Activated CD4-positive, alpha-beta T cell treated with anti-CD3 and anti-CD28 coated beads, Interleukin-2, Interleukin-4, amounts not matched to agents 100 ng/mL and 50 ng/mL, durations not matched to agents 16 hours and 8 hours (primary cell): ENCODE measurements at regions not wholly inside any gene's neighbourhood (a gene's known extent, or its start where the extent isn't known, plus 50 kb on each side); places are given as distances from the start of the nearest gene placed in this dataset.

Experiments
- DNase-seq: peaks from one replicate; pipeline ENCODE4 v3.0.0-alpha.2; 2020; ENCODE audit warnings: low spot score

- no peak for DNase-seq
Measured at GRCh38 chr22:47297261-47298016, 535.0 kb downstream of the TBC1D22A start.

- no peak for DNase-seq
Measured at GRCh38 chr22:47296405-47297260, 534.2 kb downstream of the TBC1D22A start.

GRCh38 chr22:47295982-47296381 is 533.5 kb downstream of the TBC1D22A start:
- DNase-seq = no peak

GRCh38 chr22:47295226-47295901 is 532.9 kb downstream of the TBC1D22A start:
- DNase-seq = no peak

- no peak for DNase-seq
Measured at GRCh38 chr22:47294576-47294975, 532.1 kb downstream of the TBC1D22A start.

- DNase-seq = no peak
Measured at GRCh38 chr22:47294222-47294532, 531.7 kb downstream of the TBC1D22A start.

- DNase-seq = no peak
Measured at GRCh38 chr22:47293368-47294221, 531.1 kb downstream of the TBC1D22A start.

GRCh38 chr22:47292546-47293320 is 530.3 kb downstream of the TBC1D22A start:
- no peak for DNase-seq

- DNase-seq = no peak
Measured at GRCh38 chr22:47291565-47292495, 529.4 kb downstream of the TBC1D22A start.

- no peak for DNase-seq
Measured at GRCh38 chr22:47290706-47291430, 528.4 kb downstream of the TBC1D22A start.

GRCh38 chr22:47289336-47289985 is 527.0 kb downstream of the TBC1D22A start:
- DNase-seq = no peak

- DNase-seq = no peak
Measured at GRCh38 chr22:47288680-47289079, 526.2 kb downstream of the TBC1D22A start.

GRCh38 chr22:47287516-47287915 is 525.1 kb downstream of the TBC1D22A start:
- DNase-seq = no peak

- no peak for DNase-seq
Measured at GRCh38 chr22:47286590-47286989, 524.1 kb downstream of the TBC1D22A start.

- no peak for DNase-seq
Measured at GRCh38 chr22:47285981-47286380, 523.5 kb downstream of the TBC1D22A start.

- no peak for DNase-seq
Measured at GRCh38 chr22:47284822-47285221, 522.4 kb downstream of the TBC1D22A start.

- no peak for DNase-seq
Measured at GRCh38 chr22:47284360-47284759, 521.9 kb downstream of the TBC1D22A start.

- DNase-seq = no peak
Measured at GRCh38 chr22:47283616-47284270, 521.3 kb downstream of the TBC1D22A start.
